ENCODE measurements at regions not wholly inside any gene's neighbourhood (a gene's known extent, or its start where the extent isn't known, plus 50 kb on each side); places are given as distances from the start of the nearest gene placed in this dataset.
"Not testable (repeated sequence)": the region's sequence is repeated elsewhere in the genome, so short reads cannot be mapped to it uniquely, and the experiment has no call there.

DNA sequence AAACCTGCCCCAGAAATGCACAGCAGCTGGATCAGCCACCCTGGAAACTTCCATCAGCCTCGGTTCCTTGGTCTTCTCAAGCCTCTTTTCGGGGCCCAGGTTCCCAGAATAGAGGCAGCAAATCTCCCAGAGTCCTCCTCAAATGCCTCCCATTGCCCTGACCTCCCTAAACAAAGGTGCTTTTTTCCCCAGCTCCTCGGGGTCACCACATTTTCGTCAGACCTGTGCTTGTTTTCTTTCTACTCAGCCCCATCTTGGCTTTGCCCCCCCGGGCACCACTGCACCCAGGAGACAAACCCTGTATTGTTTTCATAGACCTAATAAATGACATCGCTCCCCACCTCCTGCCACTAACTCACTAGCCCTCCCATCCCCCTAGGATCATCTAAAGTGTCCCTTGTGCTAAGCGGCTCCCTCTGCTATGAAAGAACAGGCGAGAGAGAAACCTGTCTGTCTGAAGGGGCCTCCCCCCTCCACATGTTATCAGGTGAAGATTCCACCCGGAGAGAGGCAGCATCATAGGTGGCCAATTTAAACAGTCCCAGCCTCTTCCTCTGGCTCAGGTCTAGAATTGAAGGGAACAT lies 451.1 kb downstream of the SOX9 start:
- Histone ChIP-seq H4K20me1 (ENCODE audit: insufficient read depth, low read length, poor library complexity, severe bottlenecking) (no peaks in the 10 kb centered on the region), H2AFZ (ENCODE audit: low read length) (no peak overlapping the region), H3K4me3 (ENCODE audit: low read length, poor library complexity, severe bottlenecking) (no peak overlapping the region), H3K4me2 (ENCODE audit: low read depth, low read length, poor library complexity, severe bottlenecking) (no peak overlapping the region), H3K27me3 (ENCODE audit: insufficient read depth, low read length, poor library complexity, severe bottlenecking) (no peaks in the 10 kb centered on the region), H3K36me3 (ENCODE audit: insufficient read depth, low read length) (no peaks in the 10 kb centered on the region), H3K9me2 (replicated peaks; ENCODE audit: low read depth, low read length) (no peaks in the 10 kb centered on the region), H3K79me2 (ENCODE audit: insufficient read depth, low read length) (no peaks in the 10 kb centered on the region), H3K9ac (ENCODE audit: low read depth, low read length, poor library complexity, severe bottlenecking) (no peak overlapping the region), H3F3A (ENCODE audit: low read depth) (no peaks in the 10 kb centered on the region), H3K4me1 (ENCODE audit: insufficient read depth, low read length, poor library complexity, severe bottlenecking) (no peaks in the 10 kb centered on the region), H3K9me3 (ENCODE audit: insufficient read depth, low read depth, low read length) (no peaks in the 10 kb centered on the region)
- TF ChIP-seq, protein P1, sequence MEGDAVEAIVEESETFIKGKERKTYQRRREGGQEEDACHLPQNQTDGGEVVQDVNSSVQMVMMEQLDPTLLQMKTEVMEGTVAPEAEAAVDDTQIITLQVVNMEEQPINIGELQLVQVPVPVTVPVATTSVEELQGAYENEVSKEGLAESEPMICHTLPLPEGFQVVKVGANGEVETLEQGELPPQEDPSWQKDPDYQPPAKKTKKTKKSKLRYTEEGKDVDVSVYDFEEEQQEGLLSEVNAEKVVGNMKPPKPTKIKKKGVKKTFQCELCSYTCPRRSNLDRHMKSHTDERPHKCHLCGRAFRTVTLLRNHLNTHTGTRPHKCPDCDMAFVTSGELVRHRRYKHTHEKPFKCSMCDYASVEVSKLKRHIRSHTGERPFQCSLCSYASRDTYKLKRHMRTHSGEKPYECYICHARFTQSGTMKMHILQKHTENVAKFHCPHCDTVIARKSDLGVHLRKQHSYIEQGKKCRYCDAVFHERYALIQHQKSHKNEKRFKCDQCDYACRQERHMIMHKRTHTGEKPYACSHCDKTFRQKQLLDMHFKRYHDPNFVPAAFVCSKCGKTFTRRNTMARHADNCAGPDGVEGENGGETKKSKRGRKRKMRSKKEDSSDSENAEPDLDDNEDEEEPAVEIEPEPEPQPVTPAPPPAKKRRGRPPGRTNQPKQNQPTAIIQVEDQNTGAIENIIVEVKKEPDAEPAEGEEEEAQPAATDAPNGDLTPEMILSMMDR (conservative IDR thresholded peaks at IDR 0.05; ENCODE audit: low read length) = no peak
- TF ChIP-seq EZH2phosphoT487 (IDR thresholded peaks at IDR 0.05; ENCODE audit: borderline replicate concordance) = no peak

DNA sequence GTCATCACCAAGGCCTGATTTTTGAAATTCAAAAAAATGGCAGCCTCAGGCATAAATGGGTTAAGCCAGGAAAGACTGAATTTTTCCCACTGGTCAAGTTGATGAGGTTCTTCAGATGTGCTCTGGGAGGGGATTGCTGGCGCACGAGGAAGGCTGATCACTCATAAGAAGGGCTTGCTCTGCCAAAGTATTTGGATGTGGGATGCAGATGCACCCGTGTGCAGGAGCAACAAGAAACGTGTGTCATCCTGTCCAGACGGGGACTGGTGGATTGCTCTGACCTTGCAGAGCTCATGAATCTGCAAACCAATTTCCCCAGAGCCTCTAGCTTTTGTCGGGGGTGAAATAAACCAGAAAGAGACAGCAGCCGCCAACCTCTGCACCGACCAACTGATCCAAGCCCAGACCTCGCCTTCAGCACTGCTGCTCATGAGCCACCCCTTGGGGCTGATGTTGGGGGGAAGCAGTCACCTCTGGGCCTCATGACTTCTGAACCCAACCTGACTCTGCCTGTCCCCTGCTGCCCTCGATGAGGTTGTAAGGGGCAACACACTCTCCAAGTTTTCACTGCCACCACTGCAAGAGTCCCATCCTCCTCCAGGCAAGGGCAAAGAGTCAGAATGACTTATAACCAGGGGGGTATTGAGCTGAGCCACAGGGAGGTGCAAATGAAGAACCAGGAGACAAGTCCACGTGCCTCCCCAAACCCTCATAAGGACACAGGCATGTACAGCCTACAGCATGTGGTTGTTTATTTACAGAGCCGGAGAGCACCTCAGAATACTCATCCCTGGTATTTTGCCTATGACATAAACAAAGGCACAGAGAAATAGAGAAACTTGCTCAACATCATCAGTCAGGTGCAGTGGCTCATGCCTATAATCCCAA lies 452.0 kb downstream of the SOX9 start:
- H3K27me3 ChIP-seq (ENCODE audit: insufficient read depth, low read length, poor library complexity, severe bottlenecking) = no peaks in the 10 kb centered on the region
- H3K9me2 ChIP-seq (replicated peaks; ENCODE audit: low read depth, low read length) = no peaks in the 10 kb centered on the region
- no peaks in the 10 kb centered on the region for H3K79me2 ChIP-seq (ENCODE audit: insufficient read depth, low read length)
- H3K4me2 ChIP-seq (ENCODE audit: low read depth, low read length, poor library complexity, severe bottlenecking) = no peak overlapping the region
- no peaks in the 10 kb centered on the region for H3F3A ChIP-seq (ENCODE audit: low read depth)
- no peaks in the 10 kb centered on the region for H4K20me1 ChIP-seq (ENCODE audit: insufficient read depth, low read length, poor library complexity, severe bottlenecking)
- H3K4me3 ChIP-seq (ENCODE audit: low read length, poor library complexity, severe bottlenecking) = no peak overlapping the region
- H3K9ac ChIP-seq (ENCODE audit: low read depth, low read length, poor library complexity, severe bottlenecking) = no peak overlapping the region
- no peaks in the 10 kb centered on the region for H3K36me3 ChIP-seq (ENCODE audit: insufficient read depth, low read length)
- no peaks in the 10 kb centered on the region for H3K9me3 ChIP-seq (ENCODE audit: insufficient read depth, low read depth, low read length)
- no peak overlapping the region for H2AFZ ChIP-seq (ENCODE audit: low read length)
- TF ChIP-seq EZH2phosphoT487 (IDR thresholded peaks at IDR 0.05; ENCODE audit: borderline replicate concordance) = no peak
- TF ChIP-seq, protein P1 (conservative IDR thresholded peaks at IDR 0.05; ENCODE audit: low read length) = no peak
- H3K4me1 ChIP-seq (ENCODE audit: insufficient read depth, low read length, poor library complexity, severe bottlenecking) = no peaks in the 10 kb centered on the region

DNA sequence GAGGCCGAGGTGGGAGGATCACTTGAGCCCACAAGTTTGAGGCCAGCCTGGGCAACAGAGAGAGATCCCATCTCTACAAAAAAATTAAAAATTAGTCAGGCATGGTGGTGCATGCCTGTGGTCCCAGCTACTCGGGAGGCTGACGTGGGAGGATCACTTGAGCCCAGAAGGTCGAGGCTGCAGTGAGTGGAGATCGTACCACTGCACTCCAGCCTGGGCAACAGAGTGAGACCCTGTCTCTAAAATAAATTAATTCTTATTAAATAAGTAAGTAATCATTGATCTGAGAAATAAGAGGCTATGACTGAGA lies 452.6 kb downstream of the SOX9 start:
- not testable (repeated sequence) for H2AFZ ChIP-seq (ENCODE audit: low read length); H3K9ac ChIP-seq (ENCODE audit: low read depth, low read length, poor library complexity, severe bottlenecking); H3K4me3 ChIP-seq (ENCODE audit: low read length, poor library complexity, severe bottlenecking); H3K4me2 ChIP-seq (ENCODE audit: low read depth, low read length, poor library complexity, severe bottlenecking); H4K20me1 ChIP-seq (ENCODE audit: insufficient read depth, low read length, poor library complexity, severe bottlenecking); H3K27me3 ChIP-seq (ENCODE audit: insufficient read depth, low read length, poor library complexity, severe bottlenecking); H3F3A ChIP-seq (ENCODE audit: low read depth); H3K79me2 ChIP-seq (ENCODE audit: insufficient read depth, low read length); H3K4me1 ChIP-seq (ENCODE audit: insufficient read depth, low read length, poor library complexity, severe bottlenecking); H3K9me2 ChIP-seq (replicated peaks; ENCODE audit: low read depth, low read length); H3K9me3 ChIP-seq (ENCODE audit: insufficient read depth, low read depth, low read length); H3K36me3 ChIP-seq (ENCODE audit: insufficient read depth, low read length)

All from Loucy (cell line).